Uterus (tissue), 2 donors: ENCODE measurements at regions not wholly inside any gene's neighbourhood (a gene's known extent, or its start where the extent isn't known, plus 50 kb on each side); places are given as distances from the start of the nearest gene placed in this dataset.

Experiments
- POLR2A ChIP-seq, 2 donors: fragments of 450-650 bp; IDR thresholded peaks; one replicate each; pipeline ENCODE4 v1.6.1; 2016; ENCODE audit warnings: antibody characterized with exemption in 2 of 2, mild to moderate bottlenecking in 1 of 2, moderate library complexity in 1 of 2
- TF ChIP-seq, protein P1 (sequence below), 4 experiments: fragments of 200-600 bp in 2 of 4; fragments of 450-650 bp in 2 of 4; sonication (generic) in 2 of 4; IDR thresholded peaks; one replicate each; pipeline ENCODE4 v1.5.1; 2016 to 2019; ENCODE audit warnings: antibody characterized with exemption in 4 of 4, mild to moderate bottlenecking in 2 of 4, moderate library complexity in 1 of 4

- TF ChIP-seq, protein P1, sequence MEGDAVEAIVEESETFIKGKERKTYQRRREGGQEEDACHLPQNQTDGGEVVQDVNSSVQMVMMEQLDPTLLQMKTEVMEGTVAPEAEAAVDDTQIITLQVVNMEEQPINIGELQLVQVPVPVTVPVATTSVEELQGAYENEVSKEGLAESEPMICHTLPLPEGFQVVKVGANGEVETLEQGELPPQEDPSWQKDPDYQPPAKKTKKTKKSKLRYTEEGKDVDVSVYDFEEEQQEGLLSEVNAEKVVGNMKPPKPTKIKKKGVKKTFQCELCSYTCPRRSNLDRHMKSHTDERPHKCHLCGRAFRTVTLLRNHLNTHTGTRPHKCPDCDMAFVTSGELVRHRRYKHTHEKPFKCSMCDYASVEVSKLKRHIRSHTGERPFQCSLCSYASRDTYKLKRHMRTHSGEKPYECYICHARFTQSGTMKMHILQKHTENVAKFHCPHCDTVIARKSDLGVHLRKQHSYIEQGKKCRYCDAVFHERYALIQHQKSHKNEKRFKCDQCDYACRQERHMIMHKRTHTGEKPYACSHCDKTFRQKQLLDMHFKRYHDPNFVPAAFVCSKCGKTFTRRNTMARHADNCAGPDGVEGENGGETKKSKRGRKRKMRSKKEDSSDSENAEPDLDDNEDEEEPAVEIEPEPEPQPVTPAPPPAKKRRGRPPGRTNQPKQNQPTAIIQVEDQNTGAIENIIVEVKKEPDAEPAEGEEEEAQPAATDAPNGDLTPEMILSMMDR (IDR thresholded peaks at IDR 0.05), result no peak
- no peak for TF ChIP-seq POLR2A (IDR thresholded peaks at IDR 0.05)
Observed at GRCh38 chr2:14255135-14255820, 377.2 kb upstream of the LRATD1 start.
